ENCODE measurements at regions not wholly inside any gene's neighbourhood (a gene's known extent, or its start where the extent isn't known, plus 50 kb on each side); places are given as distances from the start of the nearest gene placed in this dataset.

DNA sequence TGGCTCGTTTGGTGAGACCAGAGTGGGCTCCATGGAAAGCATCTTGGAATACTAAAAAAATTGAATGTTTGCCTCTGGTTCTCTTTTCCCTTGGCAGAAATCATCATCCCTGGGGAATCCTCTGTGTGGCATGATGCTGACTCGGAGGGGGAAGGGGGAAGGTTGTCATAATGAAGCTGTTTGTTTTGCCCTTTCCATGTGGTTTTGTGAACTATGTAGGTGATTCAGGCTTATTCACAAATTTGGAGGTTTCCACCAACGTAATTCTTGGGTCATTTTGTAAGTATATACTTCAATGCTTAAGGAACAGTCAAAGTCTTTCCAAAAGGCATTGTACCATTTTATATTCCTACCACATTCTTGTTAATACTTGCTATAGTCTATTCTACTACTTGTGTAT, 754.0 kb upstream of the FAT3 start:
- intact Hi-C loops (cut with DNase I) = no loop called here
- no peak for TF ChIP-seq CTCF (IDR thresholded peaks at IDR 0.05)
- Histone ChIP-seq H3K27me3 (no peaks in the 10 kb centered on the region), H3K4me3 (no peak overlapping the region), H3K9me3 (no peaks in the 10 kb centered on the region), H3K4me1 (no peaks in the 10 kb centered on the region), H3K27ac (no peak overlapping the region), H3K36me3 (no peaks in the 10 kb centered on the region)
- DNase-seq (ENCODE audit: low spot score in 2 of 2) = no peak

DNA sequence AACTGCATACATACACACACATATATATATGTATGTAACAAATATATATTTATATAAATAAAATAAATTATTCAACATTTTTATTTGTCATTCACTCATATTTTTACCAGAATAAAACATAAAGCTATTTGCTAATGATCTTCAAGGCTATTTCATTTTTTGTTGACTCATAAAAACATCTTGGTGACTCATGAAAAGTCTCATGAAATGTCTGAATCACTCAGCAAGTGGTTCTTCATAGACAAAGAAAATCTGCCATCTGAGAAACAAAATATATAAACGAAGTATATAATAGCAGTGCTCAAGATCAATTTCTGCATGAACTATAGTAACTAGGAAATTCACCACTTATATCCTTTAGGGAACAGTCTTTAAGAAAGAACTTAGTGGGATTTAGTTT, 764.8 kb upstream of the FAT3 start:
- intact Hi-C loops (cut with DNase I) = no loop called here
- no peak for TF ChIP-seq CTCF (IDR thresholded peaks at IDR 0.05)
- no peaks in the 10 kb centered on the region for H3K4me1 ChIP-seq

GRCh38 chr11:91446267-91446666, 778.4 kb upstream of the FAT3 start:
- no peak for DNase-seq (ENCODE audit: low spot score in 2 of 2)
- no peak for TF ChIP-seq CTCF (IDR thresholded peaks at IDR 0.05)

More for the DNA sequence above, 764.8 kb upstream of the FAT3 start:
- H3K4me3 ChIP-seq = no peak overlapping the region
- no peak for DNase-seq (ENCODE audit: low spot score in 2 of 2)
- no peaks in the 10 kb centered on the region for H3K36me3 ChIP-seq
- H3K27ac ChIP-seq = no peak overlapping the region
- no peaks in the 10 kb centered on the region for H3K9me3 ChIP-seq
- H3K27me3 ChIP-seq = no peaks in the 10 kb centered on the region

GRCh38 chr11:91435694-91436395, 788.8 kb upstream of the FAT3 start:
- Histone ChIP-seq H3K4me1 (no peaks in the 10 kb centered on the region), H3K4me3 (no peak overlapping the region), H3K36me3 (no peaks in the 10 kb centered on the region), H3K27ac (no peak overlapping the region), H3K9me3 (no peaks in the 10 kb centered on the region), H3K27me3 (no peaks in the 10 kb centered on the region)
- TF ChIP-seq CTCF (IDR thresholded peaks at IDR 0.05) = no peak
- intact Hi-C loops (cut with DNase I) = no loop called here
- DNase-seq (ENCODE audit: low spot score in 2 of 2) = no peak

More at GRCh38 chr11:91446267-91446666, 778.4 kb upstream of the FAT3 start:
- Histone ChIP-seq H3K9me3 (no peaks in the 10 kb centered on the region), H3K36me3 (no peaks in the 10 kb centered on the region), H3K4me1 (no peaks in the 10 kb centered on the region), H3K4me3 (no peak overlapping the region), H3K27ac (no peak overlapping the region), H3K27me3 (no peaks in the 10 kb centered on the region)
- intact Hi-C loops (cut with DNase I) = no loop called here

- intact Hi-C loops (cut with DNase I) = no loop called here
- H3K27ac ChIP-seq = no peak overlapping the region
- no peaks in the 10 kb centered on the region for H3K4me1 ChIP-seq
- no peak overlapping the region for H3K4me3 ChIP-seq
- DNase-seq (ENCODE audit: low spot score in 2 of 2) = no peak
- no peaks in the 10 kb centered on the region for H3K27me3 ChIP-seq
- TF ChIP-seq CTCF (IDR thresholded peaks at IDR 0.05) = no peak
- no peaks in the 10 kb centered on the region for H3K9me3 ChIP-seq
- no peaks in the 10 kb centered on the region for H3K36me3 ChIP-seq
Observed at GRCh38 chr11:91433284-91434010, 791.2 kb upstream of the FAT3 start.

Measured in ascending aorta (tissue), 2 donors.